ENCODE measurements at regions not wholly inside any gene's neighbourhood (a gene's known extent, or its start where the extent isn't known, plus 50 kb on each side); places are given as distances from the start of the nearest gene placed in this dataset.

- TF ChIP-seq, protein P1, sequence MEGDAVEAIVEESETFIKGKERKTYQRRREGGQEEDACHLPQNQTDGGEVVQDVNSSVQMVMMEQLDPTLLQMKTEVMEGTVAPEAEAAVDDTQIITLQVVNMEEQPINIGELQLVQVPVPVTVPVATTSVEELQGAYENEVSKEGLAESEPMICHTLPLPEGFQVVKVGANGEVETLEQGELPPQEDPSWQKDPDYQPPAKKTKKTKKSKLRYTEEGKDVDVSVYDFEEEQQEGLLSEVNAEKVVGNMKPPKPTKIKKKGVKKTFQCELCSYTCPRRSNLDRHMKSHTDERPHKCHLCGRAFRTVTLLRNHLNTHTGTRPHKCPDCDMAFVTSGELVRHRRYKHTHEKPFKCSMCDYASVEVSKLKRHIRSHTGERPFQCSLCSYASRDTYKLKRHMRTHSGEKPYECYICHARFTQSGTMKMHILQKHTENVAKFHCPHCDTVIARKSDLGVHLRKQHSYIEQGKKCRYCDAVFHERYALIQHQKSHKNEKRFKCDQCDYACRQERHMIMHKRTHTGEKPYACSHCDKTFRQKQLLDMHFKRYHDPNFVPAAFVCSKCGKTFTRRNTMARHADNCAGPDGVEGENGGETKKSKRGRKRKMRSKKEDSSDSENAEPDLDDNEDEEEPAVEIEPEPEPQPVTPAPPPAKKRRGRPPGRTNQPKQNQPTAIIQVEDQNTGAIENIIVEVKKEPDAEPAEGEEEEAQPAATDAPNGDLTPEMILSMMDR (IDR thresholded peaks at IDR 0.05) = no peak
- no peak for TF ChIP-seq POLR2A (IDR thresholded peaks at IDR 0.05)
Observed at GRCh38 chr5:135651156-135651555, 72.4 kb upstream of the CXCL14 start.
